ENCODE measurements at regions not wholly inside any gene's neighbourhood (a gene's known extent, or its start where the extent isn't known, plus 50 kb on each side); places are given as distances from the start of the nearest gene placed in this dataset.

- TF ChIP-seq CTCF (conservative IDR thresholded peaks at IDR 0.05; ENCODE audit: low read length) (no peak), EZH2phosphoT487 (IDR thresholded peaks at IDR 0.05; ENCODE audit: borderline replicate concordance, low read depth, low read length) (no peak)
Observed at GRCh38 chr5:68707575-68707974, 386.2 kb upstream of the SLC30A5 start.
